ENCODE measurements at regions not wholly inside any gene's neighbourhood (a gene's known extent, or its start where the extent isn't known, plus 50 kb on each side); places are given as distances from the start of the nearest gene placed in this dataset.

GRCh38 chr2:595141-595815 is 81.9 kb downstream of the TMEM18 start:
- Histone ChIP-seq H3K27me3 (ENCODE audit: insufficient read depth, low read length) (no peaks in the 10 kb centered on the region), H2BK5ac (ENCODE audit: low read depth, low read length, poor library complexity) (no peak overlapping the region), H3K4ac (ENCODE audit: low read depth, low read length) (no peak overlapping the region), H4K91ac (ENCODE audit: low read depth, low read length) (no peak overlapping the region), H3K14ac (ENCODE audit: low read length) (no peak overlapping the region), H3K27ac (ENCODE audit: low read depth, low read length) (no peak overlapping the region), H3K79me2 (ENCODE audit: control insufficient read depth, insufficient read depth, low read length, poor library complexity) (no peaks in the 10 kb centered on the region), H2BK120ac (ENCODE audit: insufficient read depth, low read length, poor library complexity) (no peak overlapping the region), H3K36me3 (ENCODE audit: control insufficient read depth in 1 of 2, insufficient read depth in 2 of 2, low read length in 2 of 2) (no peaks in the 10 kb centered on the region), H2AFZ (ENCODE audit: insufficient read depth, low read length, poor library complexity) (no peak overlapping the region), H3K9me3 (ENCODE audit: insufficient read depth, low read depth, low read length) (no peaks in the 10 kb centered on the region), H2AK5ac (ENCODE audit: low read length) (no peak overlapping the region), H4K12ac (ENCODE audit: low read depth, low read length) (no peak overlapping the region), H3K79me1 (ENCODE audit: low read length) (no peaks in the 10 kb centered on the region), H3K4me1 (ENCODE audit: control insufficient read depth in 1 of 2, insufficient read depth in 2 of 2, low read length in 2 of 2) (peaks cover 0 to 2% of the 10 kb centered on the region in 2 experiments), H3K4me3 (ENCODE audit: low read depth, low read length) (no peak overlapping the region), H4K8ac (ENCODE audit: low read depth, low read length) (no peak overlapping the region), H2BK12ac (ENCODE audit: low read length) (no peak overlapping the region), H3K9ac (ENCODE audit: low read length) (no peak overlapping the region), H3K23ac (ENCODE audit: low read length) (no peak overlapping the region), H3K4me2 (ENCODE audit: low read length) (no peak overlapping the region), H3K18ac (ENCODE audit: low read length) (no peak overlapping the region)
- no peak for DNase-seq
- WGBS (ENCODE audit: extremely low coverage, insufficient coverage, insufficient read length): no CpG with 5 or more reads among the region's 23 CpGs

DNA sequence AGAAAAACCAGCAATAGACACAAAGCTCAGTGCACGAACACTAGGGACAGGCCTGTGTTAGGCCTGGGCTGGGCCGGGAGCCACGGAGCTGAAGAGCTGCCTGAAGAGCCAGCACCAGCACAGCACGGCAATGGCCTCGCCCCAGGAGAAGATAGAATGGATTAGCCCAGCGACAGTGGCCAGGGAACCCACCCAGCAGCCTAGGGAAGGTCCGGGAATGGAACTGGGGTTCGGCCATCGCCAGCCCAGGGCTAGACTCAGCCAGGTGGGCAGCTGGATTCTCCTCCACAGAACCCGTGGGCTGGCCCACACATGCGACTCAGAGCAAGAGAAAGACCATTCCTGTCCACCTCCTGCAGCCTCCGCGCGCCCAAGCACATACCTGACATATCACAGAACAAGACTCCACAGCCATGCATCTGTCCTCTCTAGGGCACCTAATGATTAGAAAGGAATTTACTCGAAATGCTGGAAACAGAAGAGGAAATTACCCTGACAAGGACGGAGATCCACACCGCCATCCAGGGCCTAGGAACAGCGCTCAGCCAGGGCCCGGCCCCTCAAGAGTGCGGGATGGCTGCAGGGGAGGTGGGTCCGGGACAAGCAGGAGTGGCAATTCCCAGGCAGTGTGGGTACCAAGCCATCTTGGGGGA is 82.8 kb downstream of the TMEM18 start:
- Histone ChIP-seq H3K23ac (ENCODE audit: low read length) (no peak overlapping the region), H4K12ac (ENCODE audit: low read depth, low read length) (no peak overlapping the region), H2BK120ac (ENCODE audit: insufficient read depth, low read length, poor library complexity) (no peak overlapping the region), H2AFZ (ENCODE audit: insufficient read depth, low read length, poor library complexity) (no peak overlapping the region), H3K27me3 (ENCODE audit: insufficient read depth, low read length) (no peaks in the 10 kb centered on the region), H3K18ac (ENCODE audit: low read length) (no peak overlapping the region), H3K9ac (ENCODE audit: low read length) (no peak overlapping the region), H3K4me3 (ENCODE audit: low read depth, low read length) (no peak overlapping the region), H4K91ac (ENCODE audit: low read depth, low read length) (no peak overlapping the region), H4K8ac (ENCODE audit: low read depth, low read length) (no peak overlapping the region), H2AK5ac (ENCODE audit: low read length) (no peak overlapping the region), H3K4me2 (ENCODE audit: low read length) (no peak overlapping the region), H2BK12ac (ENCODE audit: low read length) (no peak overlapping the region), H3K79me1 (ENCODE audit: low read length) (no peaks in the 10 kb centered on the region), H3K36me3 (ENCODE audit: control insufficient read depth in 1 of 2, insufficient read depth in 2 of 2, low read length in 2 of 2) (no peaks in the 10 kb centered on the region), H3K4me1 (ENCODE audit: control insufficient read depth in 1 of 2, insufficient read depth in 2 of 2, low read length in 2 of 2) (peaks cover 0 to 2% of the 10 kb centered on the region in 2 experiments), H3K79me2 (ENCODE audit: control insufficient read depth, insufficient read depth, low read length, poor library complexity) (no peaks in the 10 kb centered on the region), H3K4ac (ENCODE audit: low read depth, low read length) (no peak overlapping the region), H3K27ac (ENCODE audit: low read depth, low read length) (no peak overlapping the region), H2BK5ac (ENCODE audit: low read depth, low read length, poor library complexity) (no peak overlapping the region), H3K14ac (ENCODE audit: low read length) (no peak overlapping the region), H3K9me3 (ENCODE audit: insufficient read depth, low read depth, low read length) (no peaks in the 10 kb centered on the region)
- DNase-seq: no peak
- no CpG with 5 or more reads among the region's 21 CpGs for WGBS (ENCODE audit: extremely low coverage, insufficient coverage, insufficient read length)

DNA sequence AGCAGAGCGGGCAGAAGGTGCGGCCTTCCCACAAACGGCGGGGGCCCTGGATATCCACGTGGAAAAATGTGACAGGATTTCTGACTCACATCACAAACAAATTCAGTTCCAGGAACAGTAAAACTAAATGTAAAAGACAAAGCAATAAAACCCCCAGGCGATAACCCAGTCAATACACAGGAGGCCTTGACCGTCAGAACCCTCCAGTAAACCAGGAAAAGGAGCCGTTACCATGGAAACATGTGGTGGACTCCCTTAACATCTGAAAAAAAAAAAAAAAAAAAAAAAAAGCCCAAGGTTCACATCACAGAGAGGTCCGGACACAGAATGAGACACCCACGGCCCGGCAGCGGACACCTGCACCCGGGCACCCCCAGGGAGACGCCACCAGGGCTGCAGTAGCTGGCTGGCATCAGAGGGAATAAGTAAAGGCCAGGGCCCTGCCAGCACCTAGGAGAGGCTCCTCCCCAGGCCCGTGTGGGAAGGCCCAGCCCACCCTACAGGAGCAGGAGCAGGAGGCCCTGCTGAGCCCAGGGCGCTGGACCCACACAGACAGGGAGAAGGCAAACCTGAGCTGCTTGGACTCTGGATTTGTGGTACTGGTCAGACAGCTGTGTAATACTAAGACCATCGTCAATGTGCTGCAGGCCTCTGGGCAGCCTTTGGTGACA is 83.7 kb downstream of the TMEM18 start:
- Histone ChIP-seq H3K79me2 (ENCODE audit: control insufficient read depth, insufficient read depth, low read length, poor library complexity) (no peaks in the 10 kb centered on the region), H3K27me3 (ENCODE audit: insufficient read depth, low read length) (no peaks in the 10 kb centered on the region), H3K14ac (ENCODE audit: low read length) (no peak overlapping the region), H3K36me3 (ENCODE audit: control insufficient read depth in 1 of 2, insufficient read depth in 2 of 2, low read length in 2 of 2) (no peaks in the 10 kb centered on the region), H4K12ac (ENCODE audit: low read depth, low read length) (no peak overlapping the region), H4K91ac (ENCODE audit: low read depth, low read length) (no peak overlapping the region), H3K4me2 (ENCODE audit: low read length) (no peak overlapping the region), H3K23ac (ENCODE audit: low read length) (no peak overlapping the region), H3K4me1 (ENCODE audit: control insufficient read depth in 1 of 2, insufficient read depth in 2 of 2, low read length in 2 of 2) (peaks cover 0 to 2% of the 10 kb centered on the region in 2 experiments), H3K27ac (ENCODE audit: low read depth, low read length) (no peak overlapping the region), H3K4ac (ENCODE audit: low read depth, low read length) (no peak overlapping the region), H3K18ac (ENCODE audit: low read length) (no peak overlapping the region), H3K79me1 (ENCODE audit: low read length) (no peaks in the 10 kb centered on the region), H3K4me3 (ENCODE audit: low read depth, low read length) (no peak overlapping the region), H3K9ac (ENCODE audit: low read length) (no peak overlapping the region), H2BK12ac (ENCODE audit: low read length) (no peak overlapping the region), H4K8ac (ENCODE audit: low read depth, low read length) (no peak overlapping the region), H2AFZ (ENCODE audit: insufficient read depth, low read length, poor library complexity) (no peak overlapping the region), H2BK5ac (ENCODE audit: low read depth, low read length, poor library complexity) (no peak overlapping the region), H2AK5ac (ENCODE audit: low read length) (no peak overlapping the region), H3K9me3 (ENCODE audit: insufficient read depth, low read depth, low read length) (peaks cover 3% of the 10 kb centered on the region), H2BK120ac (ENCODE audit: insufficient read depth, low read length, poor library complexity) (no peak overlapping the region)
- no CpG with 5 or more reads among the region's 17 CpGs for WGBS (ENCODE audit: extremely low coverage, insufficient coverage, insufficient read length)
- DNase-seq: no peak

DNA sequence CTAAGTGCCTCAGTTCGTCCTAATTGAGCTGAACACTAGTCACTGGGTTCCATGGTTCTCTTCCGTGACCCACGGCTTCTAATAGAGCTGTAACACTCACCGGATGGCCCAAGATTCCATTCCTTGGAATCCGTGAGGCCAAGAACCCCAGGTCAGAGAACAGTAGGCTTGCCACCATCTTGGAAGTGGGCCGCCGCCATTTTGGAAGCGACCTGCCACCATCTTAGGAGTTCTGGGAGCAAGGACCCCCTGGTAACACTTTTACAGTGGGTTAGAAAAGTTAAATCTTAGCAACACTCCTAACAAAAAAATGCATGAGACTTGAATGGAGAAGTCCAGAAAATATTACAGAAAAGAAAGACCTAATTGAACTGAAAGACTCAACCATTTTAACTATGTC is 84.5 kb downstream of the TMEM18 start:
- H2AFZ ChIP-seq (ENCODE audit: insufficient read depth, low read length, poor library complexity): no peak overlapping the region
- H4K91ac ChIP-seq (ENCODE audit: low read depth, low read length): no peak overlapping the region
- H2BK5ac ChIP-seq (ENCODE audit: low read depth, low read length, poor library complexity): no peak overlapping the region
- no peak overlapping the region for H3K9ac ChIP-seq (ENCODE audit: low read length)
- H2BK120ac ChIP-seq (ENCODE audit: insufficient read depth, low read length, poor library complexity): no peak overlapping the region
- H3K27ac ChIP-seq (ENCODE audit: low read depth, low read length): no peak overlapping the region
- no peaks in the 10 kb centered on the region for H3K27me3 ChIP-seq (ENCODE audit: insufficient read depth, low read length)
- no peak overlapping the region for H3K4me2 ChIP-seq (ENCODE audit: low read length)
- DNase-seq: no peak
- peaks cover 0 to 2% of the 10 kb centered on the region in 2 experiments for H3K4me1 ChIP-seq (ENCODE audit: control insufficient read depth in 1 of 2, insufficient read depth in 2 of 2, low read length in 2 of 2)
- WGBS (ENCODE audit: extremely low coverage, insufficient coverage, insufficient read length): no CpG with 5 or more reads among the region's 8 CpGs
- H3K23ac ChIP-seq (ENCODE audit: low read length): no peak overlapping the region
- H4K8ac ChIP-seq (ENCODE audit: low read depth, low read length): no peak overlapping the region
- no peak overlapping the region for H3K4ac ChIP-seq (ENCODE audit: low read depth, low read length)
- H3K36me3 ChIP-seq (ENCODE audit: control insufficient read depth in 1 of 2, insufficient read depth in 2 of 2, low read length in 2 of 2): no peaks in the 10 kb centered on the region
- no peaks in the 10 kb centered on the region for H3K79me1 ChIP-seq (ENCODE audit: low read length)
- no peaks in the 10 kb centered on the region for H3K79me2 ChIP-seq (ENCODE audit: control insufficient read depth, insufficient read depth, low read length, poor library complexity)
- no peak overlapping the region for H3K18ac ChIP-seq (ENCODE audit: low read length)
- H4K12ac ChIP-seq (ENCODE audit: low read depth, low read length): no peak overlapping the region
- H2AK5ac ChIP-seq (ENCODE audit: low read length): no peak overlapping the region
- no peak overlapping the region for H3K4me3 ChIP-seq (ENCODE audit: low read depth, low read length)
- peaks cover 3% of the 10 kb centered on the region for H3K9me3 ChIP-seq (ENCODE audit: insufficient read depth, low read depth, low read length)
- H2BK12ac ChIP-seq (ENCODE audit: low read length): no peak overlapping the region
- no peak overlapping the region for H3K14ac ChIP-seq (ENCODE audit: low read length)
